SK-N-MC (cell line): ENCODE measurements at regions not wholly inside any gene's neighbourhood (a gene's known extent, or its start where the extent isn't known, plus 50 kb on each side); places are given as distances from the start of the nearest gene placed in this dataset.
"Not testable (repeated sequence)": the region's sequence is repeated elsewhere in the genome, so short reads cannot be mapped to it uniquely, and the experiment has no call there.

Experiments used
- DNase-seq: peaks from one replicate; pipeline ENCODE4 v3.0.0-alpha.2; 2011; ENCODE audit warnings: low read depth, low spot score
- H3K27ac ChIP-seq: fragments of 200-600 bp; sonication (generic); 2 replicates; pipeline ENCODE4 v1.5.1; 2016; ENCODE audit warnings: mixed run types
- H3K36me3 ChIP-seq: fragments of 200-600 bp; sonication (generic); 2 replicates; pipeline ENCODE4 v1.6.1; 2017; ENCODE audit warnings: antibody characterized with exemption, low read length, mixed read lengths; ENCODE audit not compliant: insufficient read depth
- H3K4me3 ChIP-seq: fragments of 200-600 bp; sonication (generic); 2 replicates; pipeline ENCODE4 v1.5.1; 2016
- H3K9ac ChIP-seq: fragments of 200-600 bp; sonication (generic); 2 replicates; pipeline ENCODE4 v1.8.0; 2017; ENCODE audit warnings: mixed run types, mixed read lengths; ENCODE audit not compliant: insufficient read length
- H3K9me3 ChIP-seq: fragments of 200-600 bp; sonication (generic); 2 replicates; pipeline ENCODE4 v1.6.1; 2017; ENCODE audit warnings: low read depth, mild to moderate bottlenecking, antibody characterized with exemption, low read length, moderate library complexity, mixed read lengths
- EZH2 ChIP-seq: fragments of 200-600 bp; sonication (generic); IDR thresholded peaks from one replicate; pipeline ENCODE4 v1.6.1; 2017; ENCODE audit warnings: antibody characterized with exemption
- FOXP2 ChIP-seq: optimal IDR thresholded peaks from 2 replicates; pipeline ENCODE3; 2011; ENCODE audit warnings: mild to moderate bottlenecking, moderate library complexity; ENCODE audit not compliant: insufficient read depth; ENCODE audit errors: extremely low read length, control extremely low read depth
- POLR2AphosphoS5 ChIP-seq: IDR thresholded peaks from 2 replicates; pipeline ENCODE4 v1.6.1; 2012; ENCODE audit warnings: mild to moderate bottlenecking, low read depth, low read length, borderline replicate concordance

GRCh38 chr3:89946884-89947283 is 839.5 kb downstream of the EPHA3 start:
- Histone ChIP-seq H3K27ac (no peak overlapping the region), H3K36me3 (no peaks in the 10 kb centered on the region), H3K9ac (no peak overlapping the region), H3K9me3 (no peaks in the 10 kb centered on the region), H3K4me3 (no peak overlapping the region)
- no peak for TF ChIP-seq POLR2AphosphoS5
- no peak for TF ChIP-seq FOXP2
- no peak for TF ChIP-seq EZH2
- DNase-seq: no peak

DNA sequence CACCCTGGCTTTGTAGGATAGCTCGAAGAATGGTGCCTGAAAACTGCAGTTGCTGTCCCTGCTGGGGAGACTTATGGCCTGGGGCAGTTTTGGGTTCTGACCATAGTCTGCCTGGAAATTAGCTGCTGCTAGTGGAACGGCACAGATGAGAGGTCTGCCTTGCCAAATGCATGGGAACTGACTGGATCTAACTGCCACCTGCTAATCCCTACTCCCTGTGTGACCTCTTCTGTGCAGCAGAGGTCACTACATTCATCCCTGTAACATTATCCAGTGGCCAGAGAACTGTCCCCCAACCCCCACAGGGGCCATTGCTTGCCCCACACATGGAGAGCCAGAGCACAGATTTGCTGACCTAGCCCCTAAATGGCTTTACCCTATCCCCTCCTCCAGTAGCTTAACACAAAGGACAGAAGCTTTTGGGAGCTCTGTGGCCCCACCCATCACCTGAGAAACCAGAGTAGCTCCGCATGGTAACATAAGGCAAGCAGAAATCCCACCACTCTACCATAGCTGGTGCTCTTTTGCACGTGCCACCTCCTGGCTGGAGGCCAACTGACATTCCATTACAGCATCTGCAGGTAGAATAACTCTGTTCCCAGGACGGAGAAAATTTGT is 840.0 kb downstream of the EPHA3 start:
- Histone ChIP-seq H3K27ac (no peak overlapping the region), H3K4me3 (no peak overlapping the region), H3K9me3 (no peaks in the 10 kb centered on the region), H3K9ac (no peak overlapping the region), H3K36me3 (no peaks in the 10 kb centered on the region)
- no peak for TF ChIP-seq FOXP2
- TF ChIP-seq POLR2AphosphoS5: no peak
- no peak for TF ChIP-seq EZH2
- DNase-seq: no peak

DNA sequence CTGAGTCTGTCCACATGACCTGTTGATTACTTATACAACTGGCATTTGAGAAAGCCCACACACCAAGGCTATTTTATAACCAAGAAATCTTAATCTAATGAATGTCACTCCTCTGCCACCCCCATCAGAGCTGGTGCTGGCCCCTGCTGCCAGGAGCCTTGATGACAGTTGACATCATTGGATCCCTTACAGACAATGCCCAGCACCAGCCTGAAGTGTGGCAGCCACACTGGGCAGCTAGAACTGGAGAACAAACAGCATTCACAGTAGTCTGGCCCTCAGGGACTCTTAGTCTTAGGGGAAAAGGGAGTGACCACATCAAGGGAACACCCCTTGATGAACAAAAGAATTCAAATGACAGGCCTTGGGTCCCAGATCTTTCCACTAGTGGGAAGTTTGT is 840.6 kb downstream of the EPHA3 start:
- TF ChIP-seq FOXP2: no peak
- no peak for TF ChIP-seq POLR2AphosphoS5
- TF ChIP-seq EZH2: no peak
- Histone ChIP-seq H3K4me3 (no peak overlapping the region), H3K9ac (no peak overlapping the region), H3K36me3 (no peaks in the 10 kb centered on the region), H3K27ac (no peak overlapping the region), H3K9me3 (no peaks in the 10 kb centered on the region)
- no peak for DNase-seq

DNA sequence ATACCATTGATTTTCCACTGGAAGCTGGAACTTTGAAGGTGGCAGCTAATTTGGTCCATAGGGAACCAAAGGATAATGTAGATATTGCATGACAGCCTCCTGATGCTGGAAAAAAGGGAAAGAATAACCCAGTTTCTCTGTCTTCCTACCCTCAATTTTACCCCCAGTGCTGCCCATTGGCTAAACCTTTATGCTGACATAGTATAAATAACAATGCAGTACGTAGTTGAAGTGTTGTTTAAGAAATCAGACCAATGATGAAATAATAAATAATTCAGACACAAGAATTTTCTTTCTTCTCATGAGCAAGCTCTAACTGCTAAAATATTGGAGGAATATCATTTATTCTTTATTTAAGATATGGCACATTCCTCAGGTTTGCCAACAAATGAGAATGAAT is 843.4 kb downstream of the EPHA3 start:
- no peaks in the 10 kb centered on the region for H3K36me3 ChIP-seq
- no peak overlapping the region for H3K27ac ChIP-seq
- no peaks in the 10 kb centered on the region for H3K9me3 ChIP-seq
- H3K9ac ChIP-seq: no peak overlapping the region
- no peak for TF ChIP-seq EZH2
- no peak for TF ChIP-seq POLR2AphosphoS5
- no peak for TF ChIP-seq FOXP2
- DNase-seq: no peak
- H3K4me3 ChIP-seq: no peak overlapping the region

GRCh38 chr3:89954137-89954536 is 846.7 kb downstream of the EPHA3 start:
- H3K9ac ChIP-seq: no peak overlapping the region
- H3K4me3 ChIP-seq: no peak overlapping the region
- no peak overlapping the region for H3K27ac ChIP-seq
- no peaks in the 10 kb centered on the region for H3K36me3 ChIP-seq
- DNase-seq: no peak
- no peaks in the 10 kb centered on the region for H3K9me3 ChIP-seq
- TF ChIP-seq FOXP2 (no peak), EZH2 (no peak), POLR2AphosphoS5 (no peak)

DNA sequence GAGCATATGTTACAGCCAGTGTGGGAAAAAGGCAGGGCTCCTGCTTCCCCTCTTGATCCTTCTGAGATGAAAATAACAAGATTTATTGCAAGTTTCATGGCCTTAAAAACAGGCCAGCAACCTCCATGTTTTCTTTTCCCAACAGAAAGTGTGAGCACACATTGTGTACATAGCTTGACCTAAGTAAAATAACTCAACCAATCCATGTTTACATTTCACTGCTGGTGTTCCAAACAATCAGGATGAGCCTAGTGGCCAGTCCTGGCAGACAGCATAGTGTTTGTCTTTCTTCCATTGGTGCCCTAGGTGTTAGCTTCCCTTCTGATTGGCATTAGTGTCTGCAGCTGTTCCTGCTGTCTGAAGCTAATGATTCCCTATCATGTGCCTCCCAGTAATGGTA is 847.7 kb downstream of the EPHA3 start:
- TF ChIP-seq EZH2 (no peak), POLR2AphosphoS5 (no peak), FOXP2 (no peak)
- Histone ChIP-seq H3K9me3 (no peaks in the 10 kb centered on the region), H3K27ac (no peak overlapping the region), H3K4me3 (no peak overlapping the region), H3K9ac (no peak overlapping the region), H3K36me3 (no peaks in the 10 kb centered on the region)
- DNase-seq: no peak

GRCh38 chr3:89957451-89957850 is 850.0 kb downstream of the EPHA3 start:
- no peak for TF ChIP-seq FOXP2

GRCh38 chr3:89958163-89958562 is 850.7 kb downstream of the EPHA3 start:
- not testable (repeated sequence) for H3K4me3 ChIP-seq, H3K36me3 ChIP-seq, H3K27ac ChIP-seq, H3K9ac ChIP-seq, DNase-seq, H3K9me3 ChIP-seq

More at GRCh38 chr3:89957451-89957850, 850.0 kb downstream of the EPHA3 start:
- H3K4me3 ChIP-seq: no peak overlapping the region
- no peaks in the 10 kb centered on the region for H3K9me3 ChIP-seq
- no peak overlapping the region for H3K9ac ChIP-seq
- no peak overlapping the region for H3K27ac ChIP-seq
- no peak for DNase-seq
- no peaks in the 10 kb centered on the region for H3K36me3 ChIP-seq

- TF ChIP-seq FOXP2 (no peak), POLR2AphosphoS5 (no peak), EZH2 (no peak)
- H3K4me3 ChIP-seq: no peak overlapping the region
- DNase-seq: no peak
- no peak overlapping the region for H3K9ac ChIP-seq
- no peak overlapping the region for H3K27ac ChIP-seq
- no peaks in the 10 kb centered on the region for H3K36me3 ChIP-seq
- H3K9me3 ChIP-seq: no peaks in the 10 kb centered on the region
These were observed 856.9 kb downstream of the EPHA3 start for GRCh38 chr3:89964347-89964746.
